Prostate gland (tissue), 2 donors: ENCODE measurements at regions not wholly inside any gene's neighbourhood (a gene's known extent, or its start where the extent isn't known, plus 50 kb on each side); places are given as distances from the start of the nearest gene placed in this dataset.
A peak's percentile ranks its signal among the peaks of the same experiment; 100 is the strongest.

Experiments used
- DNase-seq: peaks from one replicate; pipeline ENCODE4 v3.0.0-alpha.2; 2019; ENCODE audit warnings: low spot score
- H3K27ac ChIP-seq, 2 donors: fragments of 200-600 bp; sonication (generic); 2 replicates each; pipeline ENCODE4 v1.5.1; 2017 to 2019
- H3K27me3 ChIP-seq: fragments of 200-600 bp; sonication (generic); replicated peaks from 2 replicates; pipeline ENCODE4 v1.5.1; 2019; ENCODE audit not compliant: insufficient read depth
- H3K36me3 ChIP-seq, 2 donors: fragments of 200-600 bp; sonication (generic); 1 replicate in 1 of 2; 2 replicates in 1 of 2; pipeline versions ENCODE4 v1.5.1 to v1.8.1; 2017 to 2019
- H3K4me1 ChIP-seq: fragments of 200-600 bp; sonication (generic); replicated peaks from 2 replicates; pipeline ENCODE4 v1.5.1; 2019
- H3K4me3 ChIP-seq, 2 donors: fragments of 200-600 bp; sonication (generic); 2 replicates each; pipeline ENCODE4 v1.5.1; 2017 to 2019
- H3K9me3 ChIP-seq: fragments of 200-600 bp; sonication (generic); 2 replicates; pipeline ENCODE4 v1.5.1; 2017
- POLR2A ChIP-seq: fragments of 450-650 bp; IDR thresholded peaks from one replicate; pipeline ENCODE4 v1.6.1; 2016; ENCODE audit warnings: antibody characterized with exemption, mild to moderate bottlenecking
- POLR2AphosphoS5 ChIP-seq: sonication (generic); formaldehyde crosslinking; IDR thresholded peaks from one replicate; pipeline ENCODE4 v1.6.1; 2017; ENCODE audit warnings: antibody characterized with exemption
- WGBS: methylation state at CpG from one replicate; pipeline ENCODE4 v1.1.5; 2018; 5-methylcytosine and 5-hydroxymethylcytosine counted together
- intact Hi-C: fragments of 100-400 bp; cut with DNase I; formaldehyde crosslinking; loops from one replicate; pipeline ENCODE4 v1.14.2; 2022
- TF ChIP-seq, protein P1 (sequence below), 4 experiments: fragments of 200-600 bp in 2 of 4; fragments of 450-650 bp in 2 of 4; sonication (generic) in 2 of 4; IDR thresholded peaks; 1 replicate in 3 of 4; 2 replicates in 1 of 4; pipeline ENCODE4 v1.5.1; 2016 to 2019; ENCODE audit warnings: antibody characterized with exemption in 4 of 4, mild to moderate bottlenecking in 2 of 4, moderate library complexity in 2 of 4

DNA sequence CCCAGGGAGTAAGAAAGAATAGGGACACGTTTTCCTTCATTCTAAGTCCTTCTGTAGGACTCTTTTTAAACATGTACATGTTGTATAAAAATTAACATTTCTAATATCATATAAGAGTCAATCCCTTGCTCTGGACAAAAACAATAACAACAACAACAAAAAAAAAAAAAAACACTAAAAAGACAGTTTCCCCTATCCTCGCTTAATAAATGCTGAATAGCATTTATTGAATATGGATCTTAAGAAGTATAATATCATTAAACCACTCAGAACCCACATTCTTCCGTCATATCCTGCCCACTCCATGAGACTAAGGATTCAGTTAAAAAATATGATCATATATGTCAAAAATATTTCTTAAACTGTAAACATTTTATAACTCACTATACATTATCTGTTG is 145.1 kb downstream of the AQP9 start:
- 91% methylated on average over 3 of the region's 3 CpGs for WGBS
- no peaks in the 10 kb centered on the region for H3K27me3 ChIP-seq
- H3K9me3 ChIP-seq: no peaks in the 10 kb centered on the region
- TF ChIP-seq, protein P1, sequence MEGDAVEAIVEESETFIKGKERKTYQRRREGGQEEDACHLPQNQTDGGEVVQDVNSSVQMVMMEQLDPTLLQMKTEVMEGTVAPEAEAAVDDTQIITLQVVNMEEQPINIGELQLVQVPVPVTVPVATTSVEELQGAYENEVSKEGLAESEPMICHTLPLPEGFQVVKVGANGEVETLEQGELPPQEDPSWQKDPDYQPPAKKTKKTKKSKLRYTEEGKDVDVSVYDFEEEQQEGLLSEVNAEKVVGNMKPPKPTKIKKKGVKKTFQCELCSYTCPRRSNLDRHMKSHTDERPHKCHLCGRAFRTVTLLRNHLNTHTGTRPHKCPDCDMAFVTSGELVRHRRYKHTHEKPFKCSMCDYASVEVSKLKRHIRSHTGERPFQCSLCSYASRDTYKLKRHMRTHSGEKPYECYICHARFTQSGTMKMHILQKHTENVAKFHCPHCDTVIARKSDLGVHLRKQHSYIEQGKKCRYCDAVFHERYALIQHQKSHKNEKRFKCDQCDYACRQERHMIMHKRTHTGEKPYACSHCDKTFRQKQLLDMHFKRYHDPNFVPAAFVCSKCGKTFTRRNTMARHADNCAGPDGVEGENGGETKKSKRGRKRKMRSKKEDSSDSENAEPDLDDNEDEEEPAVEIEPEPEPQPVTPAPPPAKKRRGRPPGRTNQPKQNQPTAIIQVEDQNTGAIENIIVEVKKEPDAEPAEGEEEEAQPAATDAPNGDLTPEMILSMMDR (IDR thresholded peaks at IDR 0.05): no peak
- no peak for TF ChIP-seq POLR2A
- TF ChIP-seq POLR2AphosphoS5: no peak
- no peak for DNase-seq
- no peaks in the 10 kb centered on the region for H3K4me1 ChIP-seq
- intact Hi-C loops: no loop called here
- H3K27ac ChIP-seq: no peak overlapping the region
- no peak overlapping the region for H3K4me3 ChIP-seq
- H3K36me3 ChIP-seq: no peaks in the 10 kb centered on the region

DNA sequence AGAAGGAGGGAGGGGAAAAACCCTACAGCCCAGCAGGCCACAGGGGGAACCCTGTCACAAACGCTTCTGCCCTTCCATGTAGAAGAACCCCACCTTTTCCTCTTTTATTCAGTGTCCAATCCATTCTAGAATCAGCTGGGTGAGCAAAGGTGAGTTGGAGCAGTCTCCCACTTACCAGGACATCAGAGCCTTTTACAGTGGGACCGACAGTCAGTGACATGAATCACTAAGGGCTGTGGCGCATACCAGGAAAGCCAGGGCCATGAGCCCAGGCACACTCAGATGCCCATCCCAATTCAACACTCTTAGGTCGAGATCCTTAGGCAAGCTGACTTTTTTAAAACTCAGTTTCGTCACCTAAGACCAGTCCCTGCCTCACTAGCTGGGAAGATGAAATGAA is 146.1 kb downstream of the AQP9 start:
- TF ChIP-seq POLR2A (no peak), POLR2AphosphoS5 (no peak)
- TF ChIP-seq, protein P1 (IDR thresholded peaks at IDR 0.05): no peak
- Histone ChIP-seq H3K9me3 (no peaks in the 10 kb centered on the region), H3K27me3 (no peaks in the 10 kb centered on the region), H3K4me1 (no peaks in the 10 kb centered on the region), H3K4me3 (no peak overlapping the region), H3K36me3 (no peaks in the 10 kb centered on the region), H3K27ac (no peak overlapping the region)
- DNase-seq: no peak
- WGBS: 98% methylated on average over 5 of the region's 5 CpGs
- intact Hi-C loops: no loop called here

DNA sequence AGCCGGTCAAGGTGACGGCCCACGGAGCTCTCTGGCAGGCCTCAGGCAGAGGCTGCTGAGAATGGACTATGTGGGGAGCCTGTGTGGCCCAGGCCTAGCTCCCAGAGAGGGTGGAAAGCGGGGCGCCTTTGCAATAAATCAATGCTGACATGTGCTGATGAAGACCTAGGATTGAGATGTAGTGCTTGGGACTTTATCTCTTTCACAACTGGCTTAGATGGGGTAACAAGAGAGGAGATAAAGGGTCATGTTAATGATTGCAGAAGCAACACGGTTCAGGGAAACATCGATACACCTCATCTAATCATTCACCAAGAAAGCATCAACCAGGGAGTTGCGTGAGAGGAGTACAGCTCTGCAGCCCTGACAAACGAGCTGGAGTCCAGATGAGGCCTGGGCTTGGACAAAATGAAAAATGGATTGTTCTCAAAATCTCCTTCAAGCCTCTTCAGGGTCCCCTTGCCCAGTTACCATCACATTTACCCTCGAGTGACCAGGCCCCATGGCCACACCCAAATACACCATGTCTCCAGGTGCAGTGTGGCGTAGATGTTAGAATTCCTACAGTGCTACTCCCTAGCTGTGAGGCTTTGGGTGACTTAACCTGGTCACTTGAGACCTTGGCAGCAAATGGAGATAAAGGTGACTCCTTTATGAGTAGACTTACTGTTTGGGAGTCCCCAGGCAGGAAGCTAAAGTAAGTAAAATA is 146.4 kb upstream of the LIPC start:
- intact Hi-C loops: no loop called here
- no peaks in the 10 kb centered on the region for H3K36me3 ChIP-seq
- TF ChIP-seq, protein P1 (IDR thresholded peaks at IDR 0.05): no peak
- TF ChIP-seq POLR2AphosphoS5 (no peak), POLR2A (no peak)
- no peak overlapping the region for H3K4me3 ChIP-seq
- no peak for DNase-seq
- H3K27ac ChIP-seq: peak overlapping the region in 1 of 2 donors; percentile 13
- no peaks in the 10 kb centered on the region for H3K27me3 ChIP-seq
- no peaks in the 10 kb centered on the region for H3K4me1 ChIP-seq
- H3K9me3 ChIP-seq: no peaks in the 10 kb centered on the region
- WGBS: 91% methylated on average over 11 of the region's 11 CpGs

DNA sequence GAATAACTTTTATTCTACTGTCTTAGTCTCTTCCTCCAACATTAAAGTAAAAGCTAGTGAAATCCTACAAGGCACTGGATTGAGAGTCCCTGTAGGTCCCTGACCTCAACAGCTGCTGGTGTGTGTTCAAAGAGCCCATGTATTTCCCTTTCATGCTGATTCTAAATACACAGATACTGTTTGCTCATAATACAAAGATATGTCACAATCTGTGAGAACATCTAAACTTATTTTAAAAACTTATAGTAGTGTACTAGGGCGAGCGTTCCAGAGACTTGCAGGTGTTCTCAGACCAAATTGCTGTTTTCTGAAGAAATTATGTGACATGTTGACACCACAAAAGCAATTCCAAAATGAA is 145.9 kb upstream of the LIPC start:
- intact Hi-C loops: no loop called here
- Histone ChIP-seq H3K27me3 (no peaks in the 10 kb centered on the region), H3K9me3 (no peaks in the 10 kb centered on the region), H3K36me3 (no peaks in the 10 kb centered on the region), H3K27ac (peak overlapping the region in 1 of 2 donors; percentile 13), H3K4me1 (no peaks in the 10 kb centered on the region), H3K4me3 (no peak overlapping the region)
- WGBS: 59% methylated on average over 2 of the region's 2 CpGs
- TF ChIP-seq POLR2AphosphoS5 (no peak), POLR2A (no peak)
- TF ChIP-seq, protein P1 (IDR thresholded peaks at IDR 0.05): no peak
- no peak for DNase-seq

DNA sequence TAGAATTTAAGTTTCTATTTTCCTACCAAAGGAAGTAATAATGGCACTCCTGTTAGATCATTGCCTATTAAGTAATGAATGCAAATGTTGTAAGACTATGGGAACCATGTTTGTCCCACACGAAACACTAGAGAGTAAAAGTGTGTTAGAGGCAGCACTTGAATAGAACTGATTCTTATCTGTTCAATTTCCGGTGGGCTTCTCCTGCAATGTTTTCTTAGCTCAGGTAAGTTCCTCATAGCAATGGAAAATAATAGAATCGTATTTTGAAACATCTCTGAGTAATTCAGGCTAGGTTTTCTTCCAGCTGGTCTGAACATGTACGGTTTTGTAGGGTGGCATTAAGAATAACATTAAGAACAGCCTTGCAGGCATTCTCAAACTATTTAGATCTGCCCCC is 145.3 kb upstream of the LIPC start:
- TF ChIP-seq, protein P1 (IDR thresholded peaks at IDR 0.05): no peak
- TF ChIP-seq POLR2AphosphoS5: no peak
- TF ChIP-seq POLR2A: no peak
- Histone ChIP-seq H3K27ac (peak overlapping the region in 1 of 2 donors; percentile 13), H3K4me3 (no peak overlapping the region), H3K4me1 (no peaks in the 10 kb centered on the region), H3K36me3 (no peaks in the 10 kb centered on the region), H3K27me3 (no peaks in the 10 kb centered on the region), H3K9me3 (no peaks in the 10 kb centered on the region)
- DNase-seq: no peak
- WGBS: 47% methylated on average over 4 of the region's 4 CpGs
- intact Hi-C loops: no loop called here
